ENCODE measurements at regions not wholly inside any gene's neighbourhood (a gene's known extent, or its start where the extent isn't known, plus 50 kb on each side); places are given as distances from the start of the nearest gene placed in this dataset.

GRCh38 chr4:42344309-42344708 lies 53.0 kb upstream of the SHISA3 start:
- peaks cover 33 to 37% of the 10 kb centered on the region in 2 experiments for H3K4me1 Mint-ChIP-seq
- Histone ChIP-seq H3K23ac (ENCODE audit: insufficient read length, low read depth, low read length) (no peak overlapping the region), H3K9me3 (ENCODE audit: control insufficient read depth, low read depth, low read length) (no peaks in the 10 kb centered on the region), H2BK120ac (ENCODE audit: low read depth, low read length, poor library complexity, severe bottlenecking) (no peak overlapping the region), H4K91ac (ENCODE audit: insufficient read length, low read depth, low read length) (no peak overlapping the region), H3K14ac (ENCODE audit: insufficient read depth, low read length) (no peak overlapping the region), H3T11ph (ENCODE audit: low read length) (no peak overlapping the region), H3K27me3 (ENCODE audit: insufficient read depth, low read length) (no peaks in the 10 kb centered on the region), H3K4me1 (ENCODE audit: insufficient read depth, low read length) (peaks cover 4% of the 10 kb centered on the region; the same call in 1 of the 2 replicates), H3K79me2 (ENCODE audit: insufficient read depth, low read length) (no peaks in the 10 kb centered on the region), H3K79me1 (ENCODE audit: insufficient read depth, low read depth, low read length, poor library complexity, severe bottlenecking) (no peaks in the 10 kb centered on the region), H3K56ac (ENCODE audit: insufficient read length, low read depth, low read length) (no peak overlapping the region), H4K20me1 (ENCODE audit: control insufficient read depth, insufficient read depth, insufficient read length) (no peaks in the 10 kb centered on the region), H3K18ac (ENCODE audit: insufficient read length, low read depth, low read length) (no peak overlapping the region), H3K27ac (ENCODE audit: insufficient read length, low read depth, low read length) (no peak overlapping the region), H2BK12ac (ENCODE audit: insufficient read length, low read depth, low read length) (no peak overlapping the region), H2BK15ac (ENCODE audit: low read depth, low read length) (no peak overlapping the region), H3K23me2 (ENCODE audit: insufficient read length, low read depth, low read length, poor library complexity, severe bottlenecking) (no peaks in the 10 kb centered on the region), H4K8ac (replicated peaks; ENCODE audit: insufficient read length, low read depth, low read length) (no peak overlapping the region), H2BK5ac (ENCODE audit: insufficient read length, low read length) (no peak overlapping the region), H2AK5ac (ENCODE audit: insufficient read length, low read length) (no peak overlapping the region), H4K5ac (ENCODE audit: insufficient read length, low read depth, low read length) (no peak overlapping the region), H3K9ac (ENCODE audit: extremely low read depth, insufficient read length, low read length) (no peak overlapping the region), H3K4ac (ENCODE audit: low read depth, low read length) (no peak overlapping the region), H3K4me2 (ENCODE audit: insufficient read depth, insufficient read length, low read length) (no peak overlapping the region), H2BK20ac (ENCODE audit: low read depth, low read length, poor library complexity, severe bottlenecking) (no peak overlapping the region), H2AFZ (ENCODE audit: low read length) (no peak overlapping the region)
- TF ChIP-seq, protein P1, sequence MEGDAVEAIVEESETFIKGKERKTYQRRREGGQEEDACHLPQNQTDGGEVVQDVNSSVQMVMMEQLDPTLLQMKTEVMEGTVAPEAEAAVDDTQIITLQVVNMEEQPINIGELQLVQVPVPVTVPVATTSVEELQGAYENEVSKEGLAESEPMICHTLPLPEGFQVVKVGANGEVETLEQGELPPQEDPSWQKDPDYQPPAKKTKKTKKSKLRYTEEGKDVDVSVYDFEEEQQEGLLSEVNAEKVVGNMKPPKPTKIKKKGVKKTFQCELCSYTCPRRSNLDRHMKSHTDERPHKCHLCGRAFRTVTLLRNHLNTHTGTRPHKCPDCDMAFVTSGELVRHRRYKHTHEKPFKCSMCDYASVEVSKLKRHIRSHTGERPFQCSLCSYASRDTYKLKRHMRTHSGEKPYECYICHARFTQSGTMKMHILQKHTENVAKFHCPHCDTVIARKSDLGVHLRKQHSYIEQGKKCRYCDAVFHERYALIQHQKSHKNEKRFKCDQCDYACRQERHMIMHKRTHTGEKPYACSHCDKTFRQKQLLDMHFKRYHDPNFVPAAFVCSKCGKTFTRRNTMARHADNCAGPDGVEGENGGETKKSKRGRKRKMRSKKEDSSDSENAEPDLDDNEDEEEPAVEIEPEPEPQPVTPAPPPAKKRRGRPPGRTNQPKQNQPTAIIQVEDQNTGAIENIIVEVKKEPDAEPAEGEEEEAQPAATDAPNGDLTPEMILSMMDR (conservative IDR thresholded peaks at IDR 0.05): no peak
- no peak overlapping the region; a peak in 1 of 7 replicates for H3K27ac Mint-ChIP-seq
- no peak for DNase-seq
- H3K9me3 Mint-ChIP-seq: no peaks in the 10 kb centered on the region
- no peaks in the 10 kb centered on the region for H3K36me3 Mint-ChIP-seq (ENCODE audit: insufficient read depth in 1 of 3, low read depth in 3 of 3)
- no peak overlapping the region for H3K4me3 Mint-ChIP-seq
- peaks cover 3% of the 10 kb centered on the region for H3K27me3 Mint-ChIP-seq (ENCODE audit: low read depth)
- no CpG with 5 or more reads among the region's 8 CpGs for WGBS (ENCODE audit: extremely low coverage, insufficient read length, low lambda C conversion rate)

All from H9 (cell line).